ENCODE measurements at regions not wholly inside any gene's neighbourhood (a gene's known extent, or its start where the extent isn't known, plus 50 kb on each side); places are given as distances from the start of the nearest gene placed in this dataset.

DNA sequence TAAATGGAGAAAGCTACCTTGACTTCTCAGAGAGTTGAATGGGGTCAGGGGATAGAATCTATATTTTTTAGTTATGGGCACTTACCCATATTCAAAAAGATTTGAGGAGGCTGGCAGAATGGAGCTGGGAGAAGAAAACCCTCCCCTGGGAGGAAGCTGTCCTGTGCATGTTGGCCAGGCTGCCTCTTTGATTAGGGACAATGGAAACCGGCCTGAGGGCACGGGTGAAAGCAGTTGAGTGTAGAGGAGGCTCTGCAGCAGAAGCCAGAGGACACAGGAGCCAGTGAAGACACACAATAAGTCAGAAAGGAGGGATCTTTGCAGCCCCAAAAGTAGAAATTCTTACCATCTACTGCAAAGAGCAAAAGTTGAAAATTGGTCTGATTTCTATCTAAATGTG lies 66.6 kb upstream of the B3GAT1 start:
- no peak for TF ChIP-seq POLR2A (IDR thresholded peaks at IDR 0.05; ENCODE audit: low read length)
- no peak for TF ChIP-seq GATA1 (IDR thresholded peaks at IDR 0.05; ENCODE audit: low read depth, low read length)
